Activated naive CD8-positive, alpha-beta T cell treated with anti-CD3 and anti-CD28 coated beads, Interleukin-2, amount 50 U/mL, for 24 hours (primary cell): ENCODE measurements at regions not wholly inside any gene's neighbourhood (a gene's known extent, or its start where the extent isn't known, plus 50 kb on each side); places are given as distances from the start of the nearest gene placed in this dataset.
"Not testable (repeated sequence)": the region's sequence is repeated elsewhere in the genome, so short reads cannot be mapped to it uniquely, and the experiment has no call there.

Source experiments
- ATAC-seq: fragments of 150-1000 bp; cut with Tn5 transposase; one replicate; pipeline ENCODE4 v1.10.0; 2021
- DNase-seq: peaks from one replicate; pipeline ENCODE4 v3.0.0; 2021
- H3K27ac Mint-ChIP-seq: one replicate; pipeline ENCODE4 v1.8.0; 2021; ENCODE audit warnings: mild to moderate bottlenecking, mixed read lengths
- H3K27me3 Mint-ChIP-seq: one replicate; pipeline ENCODE4 v1.8.0; 2021; ENCODE audit warnings: mixed read lengths
- H3K36me3 Mint-ChIP-seq: one replicate; pipeline ENCODE4 v1.8.0; 2021; ENCODE audit warnings: low read depth, mixed read lengths
- H3K4me1 Mint-ChIP-seq: one replicate; pipeline ENCODE4 v1.8.0; 2021; ENCODE audit warnings: mixed read lengths
- H3K4me3 Mint-ChIP-seq: one replicate; pipeline ENCODE4 v1.8.0; 2021; ENCODE audit warnings: mild to moderate bottlenecking, moderate library complexity, mixed read lengths
- H3K9me3 Mint-ChIP-seq: one replicate; pipeline ENCODE4 v1.8.0; 2021; ENCODE audit warnings: mixed read lengths

DNA sequence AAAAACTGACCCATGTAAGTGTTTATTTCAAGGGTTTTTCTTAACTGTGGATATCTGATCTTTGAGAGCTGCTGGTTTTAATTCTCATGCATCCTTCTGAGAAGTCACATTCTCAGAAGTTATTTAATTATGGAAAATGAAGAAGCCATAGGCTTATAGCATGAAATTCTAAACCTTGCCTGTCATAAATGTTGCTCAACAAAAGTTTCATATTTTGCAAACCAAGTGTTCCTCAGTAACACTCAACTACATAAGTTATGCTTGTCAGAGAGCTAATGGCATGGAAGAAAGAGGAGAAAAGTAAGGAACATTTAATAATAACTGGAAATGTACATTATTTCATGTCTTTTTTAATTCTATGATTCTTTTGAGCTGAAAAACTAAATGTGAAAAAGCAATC, 78.6 kb upstream of the MPP7 start:
- DNase-seq (no peak), ATAC-seq (no peak)
- Mint-ChIP-seq H3K4me3 (no peak overlapping the region), H3K4me1 (peaks cover 21% of the 10 kb centered on the region), H3K27ac (no peak overlapping the region), H3K36me3 (no peaks in the 10 kb centered on the region), H3K27me3 (peaks cover 5% of the 10 kb centered on the region), H3K9me3 (no peaks in the 10 kb centered on the region)

DNA sequence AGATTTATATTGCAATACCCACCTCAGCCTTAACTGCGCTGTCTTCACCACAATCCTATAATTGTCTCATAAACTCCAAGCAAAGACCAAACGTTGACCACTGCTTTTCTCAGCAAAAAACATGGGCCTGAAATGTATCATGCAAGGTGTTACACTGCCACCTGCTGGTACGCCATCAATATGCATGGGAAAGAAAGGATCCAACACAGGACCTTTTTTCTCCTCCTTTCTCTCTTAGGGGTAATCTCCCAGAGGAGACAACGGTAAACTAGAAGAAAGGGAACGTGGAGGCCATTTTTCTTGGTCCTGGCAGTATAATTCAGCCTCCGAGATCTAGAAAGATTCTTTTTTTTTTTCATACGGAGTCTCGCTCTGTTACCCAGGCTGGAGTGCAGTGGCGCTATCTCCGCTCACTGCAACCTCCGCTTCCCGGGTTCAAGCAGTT, 79.1 kb upstream of the MPP7 start:
- Mint-ChIP-seq H3K36me3 (no peaks in the 10 kb centered on the region), H3K27ac (no peak overlapping the region), H3K9me3 (no peaks in the 10 kb centered on the region), H3K4me3 (no peak overlapping the region), H3K27me3 (peaks cover 5% of the 10 kb centered on the region), H3K4me1 (peaks cover 24% of the 10 kb centered on the region)
- peak; percentile 91 for ATAC-seq
- peak; percentile 86 for DNase-seq

GRCh38 chr10:28382525-28383269, 79.8 kb upstream of the MPP7 start:
- ATAC-seq (no peak), DNase-seq (no peak)
- Mint-ChIP-seq H3K4me1 (peaks cover 25% of the 10 kb centered on the region), H3K27me3 (peaks cover 5% of the 10 kb centered on the region), H3K4me3 (no peak overlapping the region), H3K27ac (no peak overlapping the region), H3K9me3 (no peaks in the 10 kb centered on the region), H3K36me3 (no peaks in the 10 kb centered on the region)

DNA sequence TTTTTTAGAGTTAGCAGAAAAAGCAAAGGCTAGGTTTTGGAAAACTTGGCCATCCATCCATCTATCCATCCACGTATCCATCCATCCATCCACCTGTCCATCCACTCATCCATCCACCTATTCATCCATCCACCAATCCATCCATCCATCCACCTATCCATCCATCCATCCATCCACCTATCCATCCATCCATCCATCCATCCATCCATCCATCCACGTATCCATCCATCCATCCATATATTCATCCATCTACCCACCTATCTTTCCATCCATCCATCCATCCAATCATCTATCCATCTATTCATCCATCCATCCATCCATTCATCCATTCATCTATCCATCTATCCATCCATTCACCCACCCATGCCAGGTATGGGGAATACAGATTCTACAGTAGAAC, 81.7 kb upstream of the MPP7 start:
- Mint-ChIP-seq H3K4me1 (peaks cover 25% of the 10 kb centered on the region), H3K9me3 (no peaks in the 10 kb centered on the region), H3K4me3 (no peak overlapping the region), H3K27me3 (peaks cover 5% of the 10 kb centered on the region), H3K36me3 (no peaks in the 10 kb centered on the region), H3K27ac (no peak overlapping the region)
- DNase-seq, result no peak
- ATAC-seq, result no peak

- ATAC-seq (no peak), DNase-seq (no peak)
- Mint-ChIP-seq H3K27ac (no peak overlapping the region), H3K27me3 (peaks cover 5% of the 10 kb centered on the region), H3K4me1 (peaks cover 15% of the 10 kb centered on the region), H3K9me3 (no peaks in the 10 kb centered on the region), H3K36me3 (no peaks in the 10 kb centered on the region), H3K4me3 (no peak overlapping the region)
Observed at GRCh38 chr10:28385748-28386502, 83.1 kb upstream of the MPP7 start.

DNA sequence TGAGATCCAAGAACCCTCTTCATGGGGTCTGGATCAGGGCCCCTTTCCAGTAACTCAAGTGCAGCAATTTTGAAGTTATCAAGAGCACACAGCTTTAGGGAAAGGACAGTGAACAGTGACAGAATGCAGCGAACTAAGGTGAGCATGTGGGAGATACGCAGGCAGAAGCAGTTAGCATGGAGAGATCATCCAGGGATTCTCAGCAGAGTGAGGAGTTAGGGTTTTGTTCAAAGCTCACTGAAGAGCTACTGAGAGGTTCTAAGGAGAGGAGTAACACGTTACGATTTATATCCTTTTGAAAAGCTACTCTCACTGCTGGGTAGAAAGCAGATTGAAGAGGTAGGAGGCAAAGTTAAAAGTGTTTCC, 83.6 kb upstream of the MPP7 start:
- DNase-seq (no peak), ATAC-seq (no peak)
- Mint-ChIP-seq H3K27ac (no peak overlapping the region), H3K27me3 (peaks cover 5% of the 10 kb centered on the region), H3K36me3 (no peaks in the 10 kb centered on the region), H3K9me3 (no peaks in the 10 kb centered on the region), H3K4me1 (peaks cover 11% of the 10 kb centered on the region), H3K4me3 (no peak overlapping the region)

DNA sequence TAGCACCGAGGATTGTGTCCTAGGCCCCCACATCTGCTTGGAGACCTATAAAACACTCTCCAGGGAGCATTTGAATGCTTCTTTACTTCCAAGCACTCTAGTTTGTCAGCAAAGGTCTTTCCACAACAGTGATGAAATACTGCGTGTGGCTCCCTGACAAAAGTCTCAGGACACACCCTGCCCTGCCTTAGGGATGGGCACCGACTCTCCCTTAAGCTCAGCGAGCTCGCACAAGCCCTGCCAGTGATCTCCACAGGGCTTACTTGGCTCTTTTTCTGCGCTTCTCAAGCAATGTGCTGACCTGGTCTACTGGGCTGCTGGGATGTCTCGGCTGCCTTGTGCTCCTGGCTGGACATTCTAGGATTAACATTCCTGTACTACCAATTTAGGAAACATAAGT, 84.3 kb upstream of the MPP7 start:
- Mint-ChIP-seq H3K27me3 (peaks cover 2% of the 10 kb centered on the region), H3K9me3 (no peaks in the 10 kb centered on the region), H3K4me1 (peaks cover 6% of the 10 kb centered on the region), H3K36me3 (no peaks in the 10 kb centered on the region), H3K27ac (no peak overlapping the region), H3K4me3 (no peak overlapping the region)
- ATAC-seq (no peak), DNase-seq (no peak)

DNA sequence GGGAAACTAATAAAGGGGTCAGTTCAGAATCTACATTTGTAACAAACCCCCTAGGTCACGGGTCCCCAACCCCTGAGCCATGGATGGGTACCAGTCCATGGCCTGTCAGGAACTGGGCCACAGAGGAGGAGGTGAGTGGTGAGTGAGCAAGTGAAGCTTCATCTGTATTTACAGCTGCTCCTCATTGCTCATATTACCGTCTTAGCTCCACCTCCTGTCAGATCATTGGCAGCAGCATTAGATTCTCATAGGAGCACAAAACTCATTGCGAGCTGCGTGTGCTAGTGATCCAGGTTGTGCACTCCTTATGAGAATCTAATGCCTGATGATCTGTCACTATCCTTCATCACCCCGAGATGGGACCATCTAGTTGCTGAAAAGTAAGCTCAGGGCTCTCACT, 88.4 kb upstream of the MPP7 start:
- no peak for ATAC-seq
- peaks cover 10% of the 10 kb centered on the region for H3K4me1 Mint-ChIP-seq
- no peak overlapping the region for H3K27ac Mint-ChIP-seq
- DNase-seq, result no peak
- no peak overlapping the region for H3K4me3 Mint-ChIP-seq
- H3K36me3 Mint-ChIP-seq, result no peaks in the 10 kb centered on the region
- H3K27me3 Mint-ChIP-seq, result peaks cover 3% of the 10 kb centered on the region
- H3K9me3 Mint-ChIP-seq, result no peaks in the 10 kb centered on the region

DNA sequence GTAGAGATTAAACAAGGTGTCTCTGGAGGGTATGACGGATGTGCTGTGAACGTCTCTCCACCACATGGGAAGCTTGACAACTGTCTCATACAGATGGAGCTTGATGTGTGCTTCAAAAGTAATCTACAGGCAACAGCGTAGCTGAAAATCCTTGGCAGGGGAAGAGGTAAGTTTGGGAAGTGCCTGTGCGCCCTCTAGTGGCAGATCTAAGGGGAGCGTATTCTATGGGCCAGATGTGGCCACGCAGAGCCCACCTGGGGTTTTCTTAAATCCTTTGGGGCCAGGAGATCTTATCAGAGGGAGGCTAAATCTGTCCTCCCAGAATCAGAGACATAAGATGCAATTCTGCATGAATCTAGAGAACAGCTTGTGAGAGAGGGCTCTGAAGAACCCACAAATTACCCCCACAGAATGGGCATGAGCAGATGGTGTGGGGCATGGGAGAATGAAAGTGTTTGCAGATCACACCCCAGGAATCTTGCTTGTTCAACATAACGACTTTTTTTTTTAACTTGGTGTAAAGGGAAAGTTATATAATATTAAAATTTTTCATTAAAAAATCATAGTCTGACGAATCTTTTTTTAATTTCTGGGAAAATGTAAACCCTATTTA, 91.2 kb upstream of the MPP7 start:
- no peak overlapping the region for H3K4me3 Mint-ChIP-seq
- ATAC-seq (peak; percentile 72), DNase-seq (peak; percentile 71)
- H3K4me1 Mint-ChIP-seq, result peaks cover 4% of the 10 kb centered on the region
- no peaks in the 10 kb centered on the region for H3K36me3 Mint-ChIP-seq
- H3K27ac Mint-ChIP-seq, result no peak overlapping the region
- no peaks in the 10 kb centered on the region for H3K9me3 Mint-ChIP-seq
- H3K27me3 Mint-ChIP-seq, result peaks cover 3% of the 10 kb centered on the region

DNA sequence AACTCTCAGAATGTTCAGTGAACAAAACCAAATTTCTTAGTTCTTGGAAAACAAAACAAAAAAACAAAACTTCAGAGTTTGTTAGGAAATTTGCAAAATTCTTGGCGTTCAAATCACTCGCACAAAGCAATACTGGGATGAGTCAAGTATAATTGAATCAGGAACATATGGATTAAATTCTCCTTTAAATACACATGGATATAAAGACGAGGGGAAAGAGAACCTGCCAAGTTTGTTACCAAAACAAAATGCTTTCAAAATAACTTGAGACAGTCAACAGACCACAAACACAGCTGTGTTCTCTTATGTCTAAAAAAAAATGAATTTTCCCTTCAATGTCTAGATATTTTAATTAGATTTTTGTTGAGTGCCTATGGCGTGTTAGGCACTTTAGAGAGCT, 93.5 kb upstream of the MPP7 start:
- H3K4me1 Mint-ChIP-seq, result peaks cover 5% of the 10 kb centered on the region
- no peak for ATAC-seq
- H3K36me3 Mint-ChIP-seq, result no peaks in the 10 kb centered on the region
- no peak overlapping the region for H3K4me3 Mint-ChIP-seq
- H3K9me3 Mint-ChIP-seq, result no peaks in the 10 kb centered on the region
- peaks cover 3% of the 10 kb centered on the region for H3K27me3 Mint-ChIP-seq
- no peak for DNase-seq
- H3K27ac Mint-ChIP-seq, result no peak overlapping the region

DNA sequence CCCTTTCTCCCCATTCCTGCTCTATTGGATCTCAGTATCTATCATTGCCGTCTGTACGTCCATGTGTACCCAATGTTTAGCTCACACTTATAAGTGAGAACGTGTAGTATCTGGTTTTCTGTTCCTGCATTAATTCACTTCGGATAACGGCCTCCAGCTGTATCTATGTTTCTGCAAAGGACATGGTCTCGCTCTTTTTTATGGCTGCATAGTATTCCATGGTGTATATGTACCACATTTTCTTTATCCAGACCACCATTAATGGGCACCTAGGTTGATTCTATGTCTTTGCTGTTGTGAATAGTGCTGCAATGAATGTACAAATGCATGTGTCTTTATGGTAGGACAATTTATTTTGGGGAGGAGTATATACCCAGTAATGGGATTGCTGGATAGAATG, 94.4 kb upstream of the MPP7 start:
- H3K9me3 Mint-ChIP-seq, result no peaks in the 10 kb centered on the region
- peaks cover 8% of the 10 kb centered on the region for H3K4me1 Mint-ChIP-seq
- ATAC-seq, result no peak
- peaks cover 3% of the 10 kb centered on the region for H3K27me3 Mint-ChIP-seq
- H3K36me3 Mint-ChIP-seq, result no peaks in the 10 kb centered on the region
- no peak overlapping the region for H3K27ac Mint-ChIP-seq
- DNase-seq, result no peak
- no peak overlapping the region for H3K4me3 Mint-ChIP-seq

DNA sequence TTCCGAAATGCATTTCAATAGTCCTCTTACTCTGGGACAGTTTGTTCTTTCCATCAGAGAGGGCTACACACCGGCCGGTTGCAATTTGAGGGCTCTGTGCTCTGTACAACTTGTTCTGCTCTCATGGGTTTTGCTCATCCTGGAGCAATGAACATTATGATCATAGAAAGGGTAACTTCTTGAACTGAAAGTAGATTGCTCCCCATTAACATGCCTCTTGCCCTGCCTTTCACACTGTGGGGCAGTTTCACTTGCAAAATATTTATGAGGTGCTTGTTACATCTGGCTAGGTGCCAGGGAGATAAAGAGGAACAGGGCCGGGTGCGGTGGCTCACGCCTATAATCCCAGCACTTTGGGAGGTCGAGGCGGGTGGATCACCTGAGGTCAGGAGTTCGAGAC, 97.3 kb upstream of the MPP7 start:
- no peak overlapping the region for H3K27ac Mint-ChIP-seq
- H3K9me3 Mint-ChIP-seq, result no peaks in the 10 kb centered on the region
- DNase-seq, result no peak

DNA sequence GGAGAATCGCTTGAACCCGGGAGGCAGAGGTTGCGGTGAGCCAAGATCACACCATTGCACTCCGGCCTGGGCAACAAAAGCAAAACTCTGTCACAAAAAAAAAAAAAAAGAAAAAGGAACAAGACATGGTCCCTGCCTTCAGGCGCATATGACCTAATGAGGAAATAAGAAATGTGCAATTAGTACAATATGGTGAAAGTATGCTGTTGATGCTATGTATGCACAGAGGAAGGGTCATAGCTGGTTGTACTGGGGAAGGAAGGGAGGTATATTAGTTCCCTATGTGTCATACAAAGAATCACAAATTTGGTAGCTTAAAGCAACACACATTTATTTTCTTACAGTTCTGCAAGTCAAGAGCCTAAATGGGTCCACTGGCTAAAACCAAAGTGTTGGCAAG, 97.8 kb upstream of the MPP7 start:
- Mint-ChIP-seq H3K27me3 (peaks cover 3% of the 10 kb centered on the region), H3K4me3 (no peak overlapping the region), H3K27ac (no peak overlapping the region), H3K4me1 (peaks cover 8% of the 10 kb centered on the region), H3K36me3 (no peaks in the 10 kb centered on the region), H3K9me3 (no peaks in the 10 kb centered on the region)
- no peak for ATAC-seq
- DNase-seq, result no peak

More for the DNA sequence above, 97.3 kb upstream of the MPP7 start:
- H3K36me3 Mint-ChIP-seq, result no peaks in the 10 kb centered on the region
- H3K4me1 Mint-ChIP-seq, result peaks cover 8% of the 10 kb centered on the region
- no peak for ATAC-seq
- peaks cover 3% of the 10 kb centered on the region for H3K27me3 Mint-ChIP-seq
- H3K4me3 Mint-ChIP-seq, result no peak overlapping the region

- not testable (repeated sequence) for H3K27ac Mint-ChIP-seq, DNase-seq, ATAC-seq, H3K4me3 Mint-ChIP-seq, H3K36me3 Mint-ChIP-seq, H3K9me3 Mint-ChIP-seq, H3K4me1 Mint-ChIP-seq, H3K27me3 Mint-ChIP-seq
Observed at GRCh38 chr10:28402611-28403073, 99.8 kb upstream of the MPP7 start.

DNA sequence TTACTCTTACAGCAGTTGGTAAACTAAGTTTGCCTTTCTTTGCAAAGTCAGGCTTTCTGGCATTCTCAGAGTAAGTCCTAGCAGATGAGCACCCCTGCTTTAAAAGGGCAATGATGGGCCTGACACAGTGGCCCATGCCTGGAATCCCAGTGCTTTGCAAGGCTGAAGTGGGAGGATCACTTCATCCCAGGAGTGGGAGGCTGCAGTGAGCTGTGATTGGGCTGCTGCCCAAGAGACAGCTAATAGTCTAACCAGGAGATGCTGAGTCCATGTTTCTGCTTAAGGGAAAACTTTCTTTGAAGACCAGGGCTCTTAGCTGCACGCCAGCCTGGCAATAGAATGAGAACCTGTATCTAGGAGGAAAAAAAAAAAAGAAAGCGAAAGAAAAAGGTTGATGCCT, 100.2 kb upstream of the MPP7 start:
- H3K9me3 Mint-ChIP-seq, result no peaks in the 10 kb centered on the region
- no peak overlapping the region for H3K4me3 Mint-ChIP-seq
- no peaks in the 10 kb centered on the region for H3K36me3 Mint-ChIP-seq
- H3K27me3 Mint-ChIP-seq, result no peaks in the 10 kb centered on the region
- peaks cover 8% of the 10 kb centered on the region for H3K4me1 Mint-ChIP-seq
- peak overlapping the region; percentile 13 for H3K27ac Mint-ChIP-seq
- DNase-seq, result no peak
- no peak for ATAC-seq
